Panc1 (cell line): ENCODE measurements at regions not wholly inside any gene's neighbourhood (a gene's known extent, or its start where the extent isn't known, plus 50 kb on each side); places are given as distances from the start of the nearest gene placed in this dataset.
A peak's percentile ranks its signal among the peaks of the same experiment; 100 is the strongest.

Source experiments
- ATAC-seq: fragments of 200-7000 bp; cut with Tn5 transposase; 2 replicates; pipeline ENCODE4 v1.9.1; 2020; ENCODE audit warnings: mild to moderate bottlenecking, moderate library complexity
- BruUV-seq: library from RNA; stranded (reverse); fragments of 400-500 nt; replicated peaks from 2 replicates; lab custom pipeline; 2021; lab: Mats Ljungman, UMichigan
- CTCF ChIA-PET: fragments of 300-600 bp; sonication (Branson Sonifier 250); formaldehyde crosslinking; loops from one replicate; lab custom pipeline; 2022; ENCODE audit warnings: antibody characterized with exemption; lab: Charles Lee
- POLR2A ChIA-PET: fragments of 300-600 bp; sonication (Branson Sonifier 250); formaldehyde crosslinking; loops from one replicate; lab custom pipeline; 2022; ENCODE audit warnings: antibody characterized with exemption; lab: Charles Lee
- DNase-seq: peaks from one replicate; pipeline ENCODE4 v3.0.0-alpha.2; 2010; ENCODE audit warnings: low read depth, low spot score
- H3K27ac ChIP-seq: 2 replicates; pipeline ENCODE4 v1.5.1; 2011; ENCODE audit warnings: mild to moderate bottlenecking, low read length, inconsistent platforms
- H3K27me3 ChIP-seq: fragments of 200-500 bp; sonication (Bioruptor generic); 2 replicates; pipeline ENCODE4 v1.6.0; 2014; ENCODE audit warnings: low read length, inconsistent platforms; ENCODE audit not compliant: control insufficient read depth, insufficient read depth
- H3K36me3 ChIP-seq: fragments of 200-500 bp; sonication (Bioruptor generic); 2 replicates; pipeline ENCODE4 v1.5.1; 2014; ENCODE audit warnings: inconsistent platforms, mild to moderate bottlenecking, low read length, moderate library complexity; ENCODE audit not compliant: control insufficient read depth, insufficient read depth
- H3K4me1 ChIP-seq: 2 replicates; pipeline ENCODE4 v1.5.1; 2011; ENCODE audit warnings: inconsistent platforms, mild to moderate bottlenecking, low read length, moderate library complexity; ENCODE audit not compliant: control insufficient read depth, insufficient read depth
- H3K4me3 ChIP-seq, 2 experiments: 2 replicates each; pipeline ENCODE4 v1.5.1; 2011 to 2012; ENCODE audit warnings: low read depth in 2 of 2, low read length in 2 of 2, mild to moderate bottlenecking in 2 of 2, inconsistent platforms in 1 of 2, moderate library complexity in 1 of 2
- H3K9me3 ChIP-seq: fragments of 200-500 bp; sonication (Bioruptor generic); 2 replicates; pipeline ENCODE4 v1.5.1; 2014; ENCODE audit warnings: low read depth, mild to moderate bottlenecking, inconsistent platforms, low read length, moderate library complexity; ENCODE audit not compliant: control insufficient read depth, insufficient read depth
- CTCF ChIP-seq: fragments of 450-650 bp; IDR thresholded peaks from 2 replicates; pipeline ENCODE4 v1.5.1; 2017; ENCODE audit warnings: mild to moderate bottlenecking
- POLR2AphosphoS5 ChIP-seq: IDR thresholded peaks from 2 replicates; pipeline ENCODE4 v1.6.1; 2012; ENCODE audit warnings: mild to moderate bottlenecking, low read depth, low read length, moderate library complexity
- REST ChIP-seq, 2 experiments: IDR thresholded peaks; 2 replicates each; pipeline ENCODE4 v1.6.1; 2011 to 2012; ENCODE audit warnings: low read depth in 2 of 2, control low read depth in 1 of 2, low read length in 1 of 2, mild to moderate bottlenecking in 1 of 2, moderate library complexity in 1 of 2; ENCODE audit not compliant: insufficient read depth in 1 of 2
- SIN3A ChIP-seq: IDR thresholded peaks from 2 replicates; pipeline ENCODE4 v1.6.1; 2012; ENCODE audit warnings: low read depth, mild to moderate bottlenecking, low read length, moderate library complexity, borderline replicate concordance; ENCODE audit not compliant: insufficient read depth
- TCF7L2 ChIP-seq: IDR thresholded peaks from 2 replicates; pipeline ENCODE4 v1.6.1; 2011; ENCODE audit warnings: mild to moderate bottlenecking, low read depth, low read length, inconsistent platforms
- in situ Hi-C: cut with HindIII; loops from 2 replicates; pipeline ENCODE4 v1.10.0; 2016; ENCODE audit warnings: low sequenced_read_pairs, low pct_unique_long_range_greater_than_20kb
- intact Hi-C: fragments of 100-400 bp; cut with micrococcal nuclease; formaldehyde crosslinking; loops from one replicate; pipeline ENCODE4 v1.10.0; 2022; ENCODE audit not compliant: unreplicated experiment

- POLR2A ChIA-PET: no interaction called here
- no peaks in the 10 kb centered on the region for H3K27me3 ChIP-seq
- in situ Hi-C loops: no loop called here
- no peaks in the 10 kb centered on the region for H3K36me3 ChIP-seq
- CTCF ChIA-PET: no interaction called here
- no peak for ATAC-seq
- no peaks in the 10 kb centered on the region; the same call in 1 of the 2 replicates for H3K9me3 ChIP-seq
- intact Hi-C loops: no loop called here
- H3K4me3 ChIP-seq: no peak overlapping the region
- no peak for DNase-seq
- no peak overlapping the region for H3K27ac ChIP-seq
- TF ChIP-seq POLR2AphosphoS5 (no peak), REST (IDR thresholded peaks at IDR 0.05; ENCODE audit: insufficient read depth in 1 of 2, low read depth in 2 of 2, low read length in 1 of 2) (no peak), TCF7L2 (no peak), CTCF (no peak), SIN3A (no peak)
- no peaks in the 10 kb centered on the region for H3K4me1 ChIP-seq
- no TSS peak for BruUV-seq
Measured at GRCh38 chr5:27594141-27594540, 555.8 kb upstream of the CDH9 start.

- in situ Hi-C loops (no loop called here), intact Hi-C loops (no loop called here)
- Histone ChIP-seq H3K27me3 (no peaks in the 10 kb centered on the region), H3K4me3 (no peak overlapping the region), H3K36me3 (no peaks in the 10 kb centered on the region), H3K27ac (no peak overlapping the region), H3K4me1 (no peaks in the 10 kb centered on the region), H3K9me3 (no peaks in the 10 kb centered on the region; the same call in 1 of the 2 replicates)
- ChIA-PET POLR2A (no interaction called here), CTCF (no interaction called here)
- ATAC-seq: no peak
- DNase-seq: no peak
- BruUV-seq: no TSS peak
- 0 out of 2 replicates have a peak, but pooled peaks have one; percentile 67 for TF ChIP-seq TCF7L2
- no peak for TF ChIP-seq SIN3A
- no peak for TF ChIP-seq POLR2AphosphoS5
Measured at GRCh38 chr5:27592231-27592630, 553.8 kb upstream of the CDH9 start.

- no peak for ATAC-seq
- H3K27ac ChIP-seq: no peak overlapping the region
- TF ChIP-seq POLR2AphosphoS5: no peak
- no peaks in the 10 kb centered on the region for H3K36me3 ChIP-seq
- ChIA-PET POLR2A (no interaction called here), CTCF (no interaction called here)
- H3K27me3 ChIP-seq: no peaks in the 10 kb centered on the region
- no peaks in the 10 kb centered on the region for H3K4me1 ChIP-seq
- in situ Hi-C loops (no loop called here), intact Hi-C loops (no loop called here)
- no peak for DNase-seq
- no peaks in the 10 kb centered on the region; the same call in 1 of the 2 replicates for H3K9me3 ChIP-seq
- no peak overlapping the region for H3K4me3 ChIP-seq
- BruUV-seq: no TSS peak
Measured at GRCh38 chr5:27590503-27590902, 552.1 kb upstream of the CDH9 start.
